ENCODE measurements at regions not wholly inside any gene's neighbourhood (a gene's known extent, or its start where the extent isn't known, plus 50 kb on each side); places are given as distances from the start of the nearest gene placed in this dataset.

GRCh38 chr14:101045511-101045910 is 142.0 kb upstream of the RTL1 start:
- no peak for DNase-seq (ENCODE audit: low read depth)

DNA sequence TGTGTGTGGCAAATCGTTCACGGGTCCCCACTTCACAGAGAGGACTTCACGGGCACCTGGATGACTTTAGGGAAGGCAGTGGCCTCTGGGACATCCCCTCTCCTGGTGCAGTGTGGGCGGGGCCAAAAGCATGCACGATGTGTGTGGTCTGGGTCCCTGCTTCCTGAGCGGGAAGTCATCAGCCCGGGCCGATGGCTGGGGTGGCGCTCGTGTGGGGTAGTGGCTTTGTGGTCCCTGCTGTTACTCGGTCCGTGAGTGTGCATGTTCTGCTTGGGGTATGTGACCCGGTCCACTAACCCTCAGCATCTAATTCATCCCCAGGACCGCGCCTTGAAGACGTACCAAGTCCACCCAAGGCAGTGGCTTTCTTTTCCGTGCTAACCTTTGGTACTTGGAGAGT is 142.5 kb upstream of the RTL1 start:
- no peak for DNase-seq (ENCODE audit: low read depth)

DNA sequence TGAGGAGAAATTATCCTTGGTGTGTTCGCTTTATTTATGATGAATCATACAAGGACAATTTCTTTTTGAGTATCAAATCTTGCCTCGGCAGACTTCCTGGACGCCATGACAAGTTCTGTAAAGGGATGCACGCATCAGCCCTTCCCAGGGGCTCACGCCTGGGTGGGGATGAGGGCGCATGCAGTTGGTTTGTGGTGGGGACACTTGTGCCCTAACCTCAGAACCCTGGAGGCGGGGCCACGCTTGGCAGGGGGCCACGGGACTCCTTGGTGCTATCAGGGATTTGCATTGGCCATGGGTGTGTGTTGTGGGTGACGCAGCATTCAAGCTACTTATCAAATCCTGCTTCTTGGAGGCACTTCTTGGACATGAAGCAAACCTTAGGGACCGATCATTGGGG is 143.8 kb upstream of the RTL1 start:
- DNase-seq (ENCODE audit: low read depth): no peak

DNA sequence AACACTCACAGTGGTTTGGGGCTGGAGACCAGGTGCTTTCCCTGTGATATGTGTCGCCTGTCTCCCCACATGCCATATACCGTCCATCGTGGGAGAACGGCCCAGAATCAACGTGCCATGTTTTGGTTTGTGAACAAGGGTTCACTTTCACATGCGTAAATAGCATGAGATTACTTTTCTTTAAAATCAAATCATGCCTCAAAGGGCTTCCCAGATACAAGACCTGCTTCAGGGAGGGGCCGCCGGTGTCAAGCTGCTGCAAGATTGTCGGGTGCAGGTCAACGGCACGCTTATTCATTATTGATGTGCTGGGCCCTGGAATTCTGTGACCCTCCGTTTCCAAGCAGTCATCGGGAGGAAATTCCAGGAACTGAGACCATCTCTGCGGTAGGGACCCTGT is 145.2 kb upstream of the RTL1 start:
- no peak for DNase-seq (ENCODE audit: low read depth)

GRCh38 chr14:101049511-101049910 is 146.0 kb upstream of the RTL1 start:
- DNase-seq (ENCODE audit: low read depth): no peak

DNA sequence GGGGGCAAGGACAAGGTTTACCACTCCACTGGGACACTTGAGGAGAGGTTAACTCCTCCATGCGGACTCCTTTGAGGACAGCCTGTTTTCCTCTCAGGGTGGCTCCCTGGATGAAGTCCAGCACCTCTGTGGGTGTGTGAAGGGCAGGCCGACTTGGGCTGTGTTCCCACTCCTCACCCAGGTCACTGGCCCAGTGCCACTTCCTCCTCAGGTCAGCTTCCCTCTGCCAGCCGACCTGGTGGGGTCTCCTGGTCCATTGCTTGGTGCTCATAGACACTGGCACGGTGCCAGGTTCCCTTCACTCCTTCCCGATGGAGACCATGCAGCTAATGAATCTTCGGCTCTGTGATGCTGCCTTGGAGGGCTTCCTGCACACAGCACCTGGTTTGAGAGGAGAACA is 146.4 kb upstream of the RTL1 start:
- DNase-seq (ENCODE audit: low read depth): no peak

GRCh38 chr14:101050901-101051490 is 147.5 kb upstream of the RTL1 start:
- DNase-seq (ENCODE audit: low read depth): no peak

- no peak for DNase-seq (ENCODE audit: low read depth)
Observed at GRCh38 chr14:101054671-101055070, 151.1 kb upstream of the RTL1 start.

- no peak for DNase-seq (ENCODE audit: low read depth)
Observed at GRCh38 chr14:101055106-101055662, 151.7 kb upstream of the RTL1 start.

DNA sequence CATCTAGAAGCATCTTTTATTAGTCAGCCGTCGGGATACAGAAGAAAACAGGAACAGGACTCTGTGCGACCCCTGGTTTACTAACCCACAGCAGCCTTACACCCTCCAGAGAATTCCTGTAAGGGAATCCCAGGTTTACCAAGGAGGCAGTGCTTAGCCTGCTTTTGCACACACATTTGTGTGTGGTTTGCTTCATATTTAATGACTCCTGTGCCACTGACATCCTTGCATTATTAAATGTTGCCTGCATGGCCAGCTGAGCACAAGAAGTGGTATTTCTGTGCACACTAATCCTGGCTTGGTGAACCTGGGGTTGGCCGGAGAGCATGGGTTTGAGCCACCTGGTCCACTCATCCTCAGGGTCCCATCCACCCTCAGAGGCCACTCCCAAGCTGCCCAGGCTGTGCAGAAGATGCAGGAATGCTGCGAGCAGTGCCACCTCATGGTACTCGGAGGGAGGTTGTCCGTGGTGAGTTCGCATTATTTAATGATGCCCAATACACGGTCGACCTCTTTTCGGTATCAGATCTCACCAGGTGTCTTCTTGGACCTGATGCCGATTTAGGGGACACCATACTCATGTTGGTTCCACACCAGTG is 152.4 kb upstream of the RTL1 start:
- DNase-seq (ENCODE audit: low read depth): no peak

GRCh38 chr14:101056446-101056845 is 152.9 kb upstream of the RTL1 start:
- no peak for DNase-seq (ENCODE audit: low read depth)

- DNase-seq (ENCODE audit: low read depth): no peak
Observed at GRCh38 chr14:101057394-101057793, 153.9 kb upstream of the RTL1 start.

DNA sequence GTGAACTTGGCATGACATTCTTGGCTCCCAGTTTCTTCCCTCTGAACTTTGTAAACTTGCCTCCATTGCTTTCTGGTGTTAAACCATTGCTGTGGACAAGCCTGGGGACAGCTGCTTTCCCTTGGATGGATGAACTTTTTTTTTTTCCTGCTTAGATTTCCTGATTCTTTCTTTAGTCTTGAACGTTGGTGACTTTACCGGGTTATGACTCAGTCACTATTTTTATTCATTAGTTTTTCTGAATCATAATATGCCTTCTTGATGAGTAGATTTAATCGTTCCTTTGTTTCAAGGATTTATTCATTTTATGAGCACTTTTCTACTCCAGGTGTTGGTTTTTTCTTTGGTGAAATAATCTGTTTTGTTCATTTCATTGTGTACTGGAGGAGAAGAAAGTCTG is 155.0 kb upstream of the RTL1 start:
- DNase-seq (ENCODE audit: low read depth): no peak

DNA sequence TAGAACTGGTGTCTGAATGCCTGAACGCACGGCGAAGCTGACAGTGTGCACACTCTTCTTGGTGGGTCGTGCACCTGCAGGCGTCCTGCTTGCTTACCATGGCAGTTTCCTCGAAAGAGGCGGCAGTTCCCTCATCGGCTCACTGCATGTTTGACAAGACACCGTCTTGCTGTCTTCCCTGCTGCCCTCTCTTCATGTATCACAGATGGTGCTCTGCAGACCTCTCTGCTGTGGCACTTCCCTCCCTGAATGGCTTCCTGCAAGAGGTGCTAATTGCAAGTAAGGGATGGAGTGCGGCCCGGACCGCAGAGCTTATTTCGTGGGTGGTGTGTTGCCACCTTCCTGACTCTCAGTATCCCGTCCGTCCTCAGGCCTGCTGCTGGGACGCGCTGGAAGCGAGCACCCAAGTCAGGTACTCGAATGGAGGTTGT is 156.7 kb upstream of the RTL1 start:
- DNase-seq (ENCODE audit: low read depth): no peak

DNA sequence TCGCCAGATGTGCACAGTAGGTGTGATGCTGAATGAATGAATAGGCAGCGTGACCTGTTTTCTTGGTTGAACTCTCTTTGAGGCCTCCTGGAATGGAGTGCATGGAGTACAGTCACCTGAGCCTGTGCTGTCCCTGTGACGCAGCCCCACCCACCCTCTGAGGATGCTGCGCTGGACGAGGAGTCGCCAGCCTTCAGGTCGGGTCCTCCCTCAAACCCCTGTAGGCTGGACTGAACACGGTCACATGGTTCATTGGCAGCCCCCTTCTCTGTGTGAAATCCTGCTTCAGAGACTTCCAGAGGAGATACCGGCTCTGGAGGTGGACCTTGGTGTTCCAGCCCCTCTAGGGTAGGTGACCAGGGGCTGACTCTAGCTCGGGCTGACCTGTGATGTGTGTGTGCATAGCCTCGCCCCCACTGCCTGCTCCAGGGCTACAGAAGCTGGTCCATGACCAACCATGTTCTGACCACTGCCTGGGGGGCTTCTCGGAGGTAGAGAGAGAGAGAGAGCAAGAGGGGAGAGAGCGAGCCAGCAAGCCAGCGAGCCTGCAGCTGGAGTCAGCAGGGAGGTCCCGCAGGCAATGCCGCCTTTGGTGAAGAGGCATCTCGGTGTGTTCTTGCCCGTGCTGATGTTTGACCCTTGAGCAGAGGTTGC is 158.0 kb upstream of the RTL1 start:
- DNase-seq (ENCODE audit: low read depth): no peak

DNA sequence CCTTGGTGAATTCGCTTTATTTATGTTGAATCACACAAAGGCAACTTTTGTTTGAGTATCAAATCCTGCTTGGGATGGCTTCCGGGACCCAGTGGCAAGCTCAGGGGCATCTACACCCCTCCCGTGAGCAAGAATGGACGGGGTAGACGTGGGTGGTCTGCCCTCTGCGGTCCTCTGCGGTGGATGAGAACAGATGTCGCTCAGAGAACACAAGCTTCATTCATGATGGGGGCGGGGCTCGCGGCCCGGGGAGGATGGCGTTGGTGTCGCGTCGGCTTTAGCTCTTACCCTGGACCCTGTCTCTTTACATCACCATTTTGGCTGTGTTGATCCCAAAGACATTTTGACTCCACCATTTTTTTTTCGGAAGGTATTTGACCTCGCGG is 158.5 kb upstream of the RTL1 start:
- DNase-seq (ENCODE audit: low read depth): no peak

- no peak for DNase-seq (ENCODE audit: low read depth)
Observed at GRCh38 chr14:101062601-101063000, 159.1 kb upstream of the RTL1 start.

- no peak for DNase-seq (ENCODE audit: low read depth)
Observed at GRCh38 chr14:101063121-101063520, 159.6 kb upstream of the RTL1 start.

DNA sequence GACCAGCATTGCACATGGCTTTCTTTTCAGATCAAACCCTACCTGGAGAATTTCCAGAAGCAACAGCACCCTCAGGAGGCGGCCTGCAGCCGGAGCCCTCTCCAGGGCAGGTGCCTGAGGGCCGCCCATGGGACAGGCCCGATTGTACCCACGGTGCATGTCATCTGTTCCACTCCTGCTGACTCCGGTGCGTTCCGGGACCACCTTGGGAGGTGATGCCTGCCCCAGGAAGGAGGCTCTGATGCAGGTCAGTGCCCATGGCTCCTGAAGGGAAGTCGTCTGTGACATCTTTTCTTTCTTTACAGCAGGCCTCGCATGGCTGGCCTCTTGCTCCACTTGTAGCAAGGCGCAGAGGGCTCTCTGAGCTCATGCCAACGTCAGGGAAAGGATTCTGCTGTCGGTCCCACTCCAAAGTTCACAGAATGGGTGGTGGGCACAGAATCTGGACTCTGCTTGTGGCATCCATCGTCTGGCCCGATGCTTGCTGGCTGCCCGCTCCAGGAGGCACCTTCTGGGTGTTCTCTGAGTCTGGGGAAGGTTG is 160.7 kb upstream of the RTL1 start:
- no peak for DNase-seq (ENCODE audit: low read depth)

- no peak for DNase-seq (ENCODE audit: low read depth)
Observed at GRCh38 chr14:101064718-101065117, 161.2 kb upstream of the RTL1 start.

GRCh38 chr14:101065246-101065645 is 161.7 kb upstream of the RTL1 start:
- DNase-seq (ENCODE audit: low read depth): no peak

DNA sequence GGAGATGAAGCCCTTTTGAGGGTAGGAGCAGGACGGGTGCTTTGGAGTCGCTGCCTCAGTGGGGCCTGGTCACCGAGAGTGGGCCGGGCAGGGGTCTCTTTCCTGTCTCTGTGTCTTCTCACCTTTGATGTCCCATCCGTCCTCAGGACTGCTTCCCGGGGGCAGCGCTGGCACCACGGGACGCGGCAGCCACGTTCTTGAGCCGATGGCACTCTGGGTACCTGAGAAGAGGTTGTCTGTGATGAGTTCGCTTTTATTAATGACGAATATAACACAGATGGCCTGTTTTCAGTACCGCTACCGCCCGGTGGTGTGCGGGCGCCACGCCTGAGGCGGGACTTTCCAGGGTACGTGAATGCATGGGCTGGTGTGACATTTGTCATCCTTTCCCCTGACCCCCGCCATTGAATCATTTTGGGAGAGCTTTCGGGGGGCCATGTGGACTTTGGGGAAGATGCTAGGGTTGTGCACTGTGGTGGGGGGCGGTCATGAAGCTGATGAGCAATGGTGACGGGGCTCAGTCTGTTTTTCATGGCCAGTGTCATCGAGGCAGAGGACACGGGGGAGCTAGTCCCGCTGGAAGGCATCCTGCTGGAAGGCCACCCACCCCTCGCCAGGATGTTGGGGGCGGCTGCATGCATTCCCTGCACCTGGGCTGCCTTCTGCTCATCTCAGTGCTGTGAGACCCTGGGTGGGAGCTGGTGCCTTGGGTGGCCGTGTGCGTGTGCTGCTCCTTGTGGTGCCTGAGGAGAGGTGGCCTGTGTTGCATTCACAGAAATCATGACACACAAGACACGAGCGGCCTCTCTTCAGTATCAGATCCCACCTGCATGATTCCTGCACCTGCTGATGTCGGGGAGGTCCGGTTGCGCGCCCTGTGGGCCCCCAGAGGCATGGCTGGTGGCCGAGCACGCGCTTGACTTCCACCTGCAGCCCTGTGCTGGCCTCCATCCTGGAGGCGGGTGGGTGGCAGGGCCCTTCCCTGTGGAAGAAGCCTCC is 162.5 kb upstream of the RTL1 start:
- no peak for DNase-seq (ENCODE audit: low read depth)

Data from stimulated activated CD8-positive, alpha-beta memory T cell treated with anti-CD3 and anti-CD28 coated beads, Interleukin-12 subunit alpha, Interleukin-12 subunit beta, amount 100 ng/mL, for 4 hours (primary cell).